ENCODE measurements at regions not wholly inside any gene's neighbourhood (a gene's known extent, or its start where the extent isn't known, plus 50 kb on each side); places are given as distances from the start of the nearest gene placed in this dataset.

GRCh38 chr5:26669031-26669430 is 369.4 kb downstream of the CDH9 start:
- TF ChIP-seq, protein P1, sequence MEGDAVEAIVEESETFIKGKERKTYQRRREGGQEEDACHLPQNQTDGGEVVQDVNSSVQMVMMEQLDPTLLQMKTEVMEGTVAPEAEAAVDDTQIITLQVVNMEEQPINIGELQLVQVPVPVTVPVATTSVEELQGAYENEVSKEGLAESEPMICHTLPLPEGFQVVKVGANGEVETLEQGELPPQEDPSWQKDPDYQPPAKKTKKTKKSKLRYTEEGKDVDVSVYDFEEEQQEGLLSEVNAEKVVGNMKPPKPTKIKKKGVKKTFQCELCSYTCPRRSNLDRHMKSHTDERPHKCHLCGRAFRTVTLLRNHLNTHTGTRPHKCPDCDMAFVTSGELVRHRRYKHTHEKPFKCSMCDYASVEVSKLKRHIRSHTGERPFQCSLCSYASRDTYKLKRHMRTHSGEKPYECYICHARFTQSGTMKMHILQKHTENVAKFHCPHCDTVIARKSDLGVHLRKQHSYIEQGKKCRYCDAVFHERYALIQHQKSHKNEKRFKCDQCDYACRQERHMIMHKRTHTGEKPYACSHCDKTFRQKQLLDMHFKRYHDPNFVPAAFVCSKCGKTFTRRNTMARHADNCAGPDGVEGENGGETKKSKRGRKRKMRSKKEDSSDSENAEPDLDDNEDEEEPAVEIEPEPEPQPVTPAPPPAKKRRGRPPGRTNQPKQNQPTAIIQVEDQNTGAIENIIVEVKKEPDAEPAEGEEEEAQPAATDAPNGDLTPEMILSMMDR (IDR thresholded peaks at IDR 0.05 in 8 of 11, conservative IDR thresholded peaks at IDR 0.05 in 3 of 11), result no peak
- TF ChIP-seq POLR2AphosphoS5 (IDR thresholded peaks at IDR 0.05), result no peak

Data from spleen (tissue), 7 donors.